GOT3 (cell line): ENCODE measurements at regions not wholly inside any gene's neighbourhood (a gene's known extent, or its start where the extent isn't known, plus 50 kb on each side); places are given as distances from the start of the nearest gene placed in this dataset.
"Not testable (repeated sequence)": the region's sequence is repeated elsewhere in the genome, so short reads cannot be mapped to it uniquely, and the experiment has no call there.

Source experiments
- DNase-seq: peaks from one replicate; lab custom pipeline; 2025; ENCODE audit warnings: mixed read lengths; lab: John Stamatoyannopoulos, UW

DNA sequence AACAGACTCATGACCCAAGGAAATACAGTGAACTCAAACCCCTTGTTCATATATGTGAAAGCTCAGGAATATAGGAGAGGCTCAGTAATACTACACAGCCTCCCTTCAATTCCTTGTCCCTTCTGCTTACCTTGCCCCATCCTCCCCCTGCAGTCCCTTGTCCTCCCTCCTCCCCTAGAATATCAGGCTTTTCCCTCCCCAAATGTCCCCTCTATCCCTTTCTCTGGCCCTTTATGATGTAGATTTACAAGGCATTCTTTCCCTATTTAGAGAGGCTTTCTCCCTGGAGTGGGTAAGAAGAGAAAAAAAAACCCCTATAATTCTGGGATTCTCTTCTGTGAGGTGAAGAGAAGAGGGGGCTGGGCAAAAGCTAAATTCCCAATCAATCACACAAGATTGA lies 64.9 kb upstream of the KBTBD8 start:
- no peak for DNase-seq

DNA sequence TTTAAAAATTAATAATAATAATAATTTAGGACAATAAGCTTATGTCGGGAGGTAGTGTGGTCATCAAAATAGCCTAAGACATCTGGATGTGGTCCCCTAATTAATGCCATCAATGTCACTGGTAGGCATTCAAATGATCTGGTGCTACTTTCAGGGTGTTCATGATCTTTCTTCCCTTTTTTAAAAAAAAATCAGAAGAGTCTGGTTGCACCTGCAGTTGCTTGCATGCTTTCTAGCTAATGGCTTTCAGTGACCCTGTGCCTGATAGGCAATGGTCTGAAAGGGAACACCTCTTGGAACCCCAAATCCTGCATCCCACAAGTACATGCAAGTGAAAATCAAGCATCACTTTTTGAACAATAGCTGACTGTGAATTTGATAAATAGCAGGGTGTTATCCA lies 64.1 kb upstream of the KBTBD8 start:
- DNase-seq, result no peak

DNA sequence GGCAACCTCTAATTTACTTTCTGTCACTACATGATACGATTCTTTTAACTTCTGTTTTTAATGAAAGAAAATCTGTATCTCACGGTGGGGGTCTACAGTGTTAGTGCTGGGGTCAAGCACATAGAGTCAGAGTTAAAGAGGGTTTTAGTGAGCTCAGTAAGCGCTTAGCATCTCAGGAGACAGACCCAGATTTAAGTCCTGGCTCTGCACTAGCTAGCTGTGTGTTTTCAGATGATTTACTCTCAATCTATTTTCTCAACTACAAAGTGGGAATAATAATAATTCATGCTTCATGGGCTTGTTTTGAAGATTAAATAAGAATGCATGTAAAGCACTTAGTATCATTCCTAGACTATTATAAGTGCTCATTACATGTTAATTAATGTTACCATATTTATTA lies 63.4 kb upstream of the KBTBD8 start:
- DNase-seq, result no peak

DNA sequence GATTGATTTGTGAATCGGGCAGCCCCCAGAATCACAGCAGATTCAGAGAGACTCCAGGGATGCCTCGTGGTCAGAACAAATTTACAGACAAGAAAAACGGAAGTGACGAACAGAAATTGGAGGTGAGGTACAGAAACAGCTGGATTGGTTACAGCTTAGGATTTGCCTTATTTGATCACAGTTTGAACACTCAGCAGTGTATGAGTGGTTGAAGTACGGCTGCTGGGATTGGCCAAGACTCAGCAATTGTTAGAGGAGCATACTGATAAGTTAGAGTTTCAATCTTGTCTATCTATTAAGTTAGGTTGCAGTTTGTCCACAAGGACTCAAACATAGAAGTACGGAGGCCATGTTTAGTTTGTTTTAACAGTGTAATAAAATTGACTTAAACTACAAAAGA lies 61.1 kb upstream of the KBTBD8 start:
- DNase-seq, result not testable (repeated sequence)

DNA sequence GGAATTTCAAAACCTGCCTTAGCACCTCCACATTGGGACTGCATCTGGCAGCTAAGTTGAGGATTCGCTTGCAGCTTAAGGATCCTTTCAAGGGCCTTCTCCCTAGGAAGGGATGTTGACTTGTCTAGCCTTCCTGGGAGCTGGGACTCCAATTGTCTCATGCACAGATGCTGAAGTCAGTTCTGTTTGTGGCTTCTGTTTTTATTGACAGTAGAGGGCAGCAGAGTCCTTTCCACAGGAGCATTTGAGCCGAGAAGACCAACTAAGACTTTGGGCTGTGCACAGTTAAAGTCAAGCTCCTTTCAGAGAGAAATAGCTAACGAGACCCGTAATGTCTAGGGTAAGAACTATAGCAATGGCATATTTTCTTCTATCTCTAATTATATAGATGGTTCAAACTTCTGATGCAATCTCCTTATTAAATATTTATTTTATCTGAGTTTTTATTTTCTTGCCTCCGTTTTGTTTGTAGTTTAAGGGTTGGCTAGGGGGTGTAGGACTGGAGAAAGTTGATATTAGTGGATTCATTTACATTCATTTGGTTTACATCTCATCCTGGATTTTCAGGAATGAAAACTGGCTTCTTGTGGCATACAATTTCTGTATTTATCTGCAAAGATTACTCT lies 59.7 kb upstream of the KBTBD8 start:
- no peak for DNase-seq

DNA sequence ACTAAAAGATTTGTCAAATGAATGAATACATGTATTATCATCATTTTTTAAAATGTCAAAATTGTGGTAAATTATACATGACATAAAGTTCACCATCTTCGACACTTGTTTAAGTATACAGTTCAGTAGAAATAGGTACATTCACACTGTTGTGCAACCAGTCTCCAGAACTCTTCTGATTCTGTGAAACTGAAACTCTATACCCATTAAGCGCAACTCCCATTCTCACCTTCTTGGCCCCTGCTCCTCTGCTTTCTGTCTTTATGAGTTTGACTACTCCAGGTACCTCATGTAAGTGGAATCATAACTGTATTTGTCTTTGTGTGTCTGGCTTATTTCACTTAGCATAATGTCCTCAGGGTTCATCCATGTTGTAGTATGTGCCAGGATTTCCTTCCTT lies 50.1 kb upstream of the KBTBD8 start:
- DNase-seq, result no peak
